ENCODE measurements at regions not wholly inside any gene's neighbourhood (a gene's known extent, or its start where the extent isn't known, plus 50 kb on each side); places are given as distances from the start of the nearest gene placed in this dataset.

DNA sequence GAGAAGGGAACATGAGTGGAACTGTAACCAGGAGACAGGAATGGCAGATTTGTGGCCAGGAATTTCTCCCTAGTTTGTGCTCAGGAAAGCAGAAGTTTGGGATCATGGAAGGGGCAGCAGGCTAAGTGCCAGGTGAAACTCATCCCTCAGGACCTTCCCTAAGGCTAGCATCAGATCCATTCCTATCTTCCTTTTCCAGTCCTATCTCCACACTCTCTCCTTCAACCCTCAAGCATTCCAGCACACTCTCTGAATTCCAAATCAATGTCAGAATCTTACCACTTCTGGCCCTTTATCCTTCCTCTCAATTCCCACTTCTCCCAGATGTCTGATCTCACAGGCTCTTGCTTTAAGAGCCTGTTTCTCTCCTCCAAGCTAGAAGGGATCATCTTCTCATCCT, 53.2 kb upstream of the GRIA1 start:
- no peak for TF ChIP-seq CTCF (IDR thresholded peaks at IDR 0.05)
- no peak for TF ChIP-seq POLR2A (IDR thresholded peaks at IDR 0.05)
- no peak for TF ChIP-seq POLR2AphosphoS5 (IDR thresholded peaks at IDR 0.05)

DNA sequence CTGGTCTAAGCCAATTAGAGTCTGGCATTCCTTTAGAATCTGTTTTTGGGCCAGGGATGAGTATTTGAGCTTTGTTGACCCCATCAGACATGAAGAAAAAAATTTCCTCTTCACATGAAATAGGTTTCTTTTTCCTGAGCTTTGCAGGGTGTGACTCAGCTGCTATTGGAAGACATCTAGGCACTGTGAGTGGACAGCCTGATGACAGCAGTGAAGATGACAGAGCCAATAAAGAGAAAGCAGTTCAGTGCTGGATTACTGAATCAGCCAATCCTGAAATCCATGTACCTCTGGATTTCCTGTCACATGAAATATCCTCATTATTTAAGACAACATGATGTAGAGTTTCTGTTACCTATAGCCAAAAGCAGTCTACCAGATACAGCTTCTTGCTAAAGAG, 51.3 kb upstream of the GRIA1 start:
- H3K27me3 ChIP-seq (replicated peaks; ENCODE audit: insufficient read depth): no peaks in the 10 kb centered on the region
- no peaks in the 10 kb centered on the region for H3K9me3 ChIP-seq
- no peak for TF ChIP-seq POLR2AphosphoS5 (IDR thresholded peaks at IDR 0.05)
- no peak for TF ChIP-seq CTCF (IDR thresholded peaks at IDR 0.05)
- no peak overlapping the region for H3K27ac ChIP-seq
- no peak overlapping the region for H3K4me3 ChIP-seq
- intact Hi-C loops (cut with DNase I): no loop called here
- no peaks in the 10 kb centered on the region for H3K4me1 ChIP-seq (replicated peaks)
- DNase-seq (ENCODE audit: low spot score): no peak
- H3K36me3 ChIP-seq: no peaks in the 10 kb centered on the region

More for the DNA sequence above, 53.2 kb upstream of the GRIA1 start:
- Histone ChIP-seq H3K4me3 (no peak overlapping the region), H3K9me3 (no peaks in the 10 kb centered on the region), H3K27me3 (replicated peaks; ENCODE audit: insufficient read depth) (no peaks in the 10 kb centered on the region), H3K27ac (no peak overlapping the region), H3K36me3 (no peaks in the 10 kb centered on the region), H3K4me1 (replicated peaks) (no peaks in the 10 kb centered on the region)
- intact Hi-C loops (cut with DNase I): no loop called here
- no peak for DNase-seq (ENCODE audit: low spot score)

Small RNAs in the stretch of these regions (small RNA-seq; reads per million reads assigned to genes)
- 0 reads per million in 2 donors for gene AC008571.1
